Fibroblast of upper back skin (primary cell): ENCODE measurements at regions not wholly inside any gene's neighbourhood (a gene's known extent, or its start where the extent isn't known, plus 50 kb on each side); places are given as distances from the start of the nearest gene placed in this dataset.

Experiments used
- DNase-seq: peaks from one replicate; pipeline ENCODE4 v3.0.0-alpha.2; 2013

GRCh38 chr2:37472959-37473358, 128.5 kb downstream of the QPCT start:
- DNase-seq = peak; percentile 44

GRCh38 chr2:37476411-37476810, 132.0 kb downstream of the QPCT start:
- no peak for DNase-seq

GRCh38 chr2:37477921-37478320, 133.5 kb downstream of the QPCT start:
- no peak for DNase-seq

- DNase-seq = no peak
Observed at GRCh38 chr2:37481244-37481643, 136.8 kb downstream of the QPCT start.

- peak; percentile 51 for DNase-seq
Observed at GRCh38 chr2:37489041-37489456, 144.6 kb downstream of the QPCT start.

- no peak for DNase-seq
Observed at GRCh38 chr2:37489536-37489935, 145.1 kb downstream of the QPCT start.

GRCh38 chr2:37493425-37493824, 149.0 kb downstream of the QPCT start:
- no peak for DNase-seq

GRCh38 chr2:37499113-37499512, 154.7 kb downstream of the QPCT start:
- DNase-seq = no peak

GRCh38 chr2:37500031-37500430, 155.6 kb downstream of the QPCT start:
- peak; percentile 64 for DNase-seq

- DNase-seq = no peak
Observed at GRCh38 chr2:37501113-37501512, 156.7 kb downstream of the QPCT start.

GRCh38 chr2:37506407-37507050, 162.1 kb downstream of the QPCT start:
- DNase-seq = no peak

GRCh38 chr2:37507051-37507410, 162.6 kb downstream of the QPCT start:
- DNase-seq = no peak

GRCh38 chr2:37507703-37508102, 163.3 kb downstream of the QPCT start:
- peak; percentile 12 for DNase-seq

GRCh38 chr2:37512971-37513370, 158.5 kb downstream of the CDC42EP3 start:
- DNase-seq = no peak

- peak; percentile 77 for DNase-seq
Observed at GRCh38 chr2:37523814-37524362, 147.6 kb downstream of the CDC42EP3 start.

- no peak for DNase-seq
Observed at GRCh38 chr2:37526323-37526722, 145.1 kb downstream of the CDC42EP3 start.

- DNase-seq = no peak
Observed at GRCh38 chr2:37526856-37527255, 144.6 kb downstream of the CDC42EP3 start.

GRCh38 chr2:37527361-37527760, 144.1 kb downstream of the CDC42EP3 start:
- DNase-seq = no peak

- peak; percentile 18 for DNase-seq
Observed at GRCh38 chr2:37529830-37530415, 141.5 kb downstream of the CDC42EP3 start.

- no peak for DNase-seq
Observed at GRCh38 chr2:37532503-37532902, 138.9 kb downstream of the CDC42EP3 start.

- DNase-seq = no peak
Observed at GRCh38 chr2:37537316-37537715, 134.1 kb downstream of the CDC42EP3 start.

- DNase-seq = no peak
Observed at GRCh38 chr2:37541516-37541915, 129.9 kb downstream of the CDC42EP3 start.

GRCh38 chr2:37543999-37544557, 127.4 kb downstream of the CDC42EP3 start:
- DNase-seq = no peak

- no peak for DNase-seq
Observed at GRCh38 chr2:37544591-37545031, 126.8 kb downstream of the CDC42EP3 start.
